ENCODE measurements at regions not wholly inside any gene's neighbourhood (a gene's known extent, or its start where the extent isn't known, plus 50 kb on each side); places are given as distances from the start of the nearest gene placed in this dataset.

- Mint-ChIP-seq H3K27ac (no peak overlapping the region), H3K4me3 (no peak overlapping the region), H3K27me3 (ENCODE audit: low read depth in 3 of 3) (peaks cover 0 to 4% (median 2%) of the 10 kb centered on the region in 3 donors), H3K9me3 (peaks cover 0 to 14% (median 3%) of the 10 kb centered on the region in 6 donors), H3K36me3 (no peaks in the 10 kb centered on the region), H3K4me1 (no peaks in the 10 kb centered on the region)
- no peak for DNase-seq
Observed at GRCh38 chr13:92938486-92939020, 288.1 kb upstream of the GPC6 start.

- Mint-ChIP-seq H3K27me3 (ENCODE audit: low read depth in 3 of 3) (peaks cover 0 to 2% (median 2%) of the 10 kb centered on the region in 3 donors), H3K27ac (no peak overlapping the region), H3K9me3 (peaks cover 2 to 18% (median 8%) of the 10 kb centered on the region in 6 donors), H3K36me3 (no peaks in the 10 kb centered on the region), H3K4me1 (no peaks in the 10 kb centered on the region), H3K4me3 (no peak overlapping the region)
- no peak for DNase-seq
Observed at GRCh38 chr13:92941167-92941566, 285.4 kb upstream of the GPC6 start.

- no peaks in the 10 kb centered on the region for H3K4me1 Mint-ChIP-seq
- peaks cover 7 to 33% (median 18%) of the 10 kb centered on the region in 6 donors for H3K9me3 Mint-ChIP-seq
- peaks cover 0 to 2% (median 2%) of the 10 kb centered on the region in 3 donors for H3K27me3 Mint-ChIP-seq (ENCODE audit: low read depth in 3 of 3)
- H3K4me3 Mint-ChIP-seq, result no peak overlapping the region
- H3K27ac Mint-ChIP-seq, result no peak overlapping the region
- no peaks in the 10 kb centered on the region for H3K36me3 Mint-ChIP-seq
- no peak for DNase-seq
Observed at GRCh38 chr13:92947770-92948434, 278.7 kb upstream of the GPC6 start.

GRCh38 chr13:92950771-92951170 is 275.8 kb upstream of the GPC6 start:
- Mint-ChIP-seq H3K27me3 (ENCODE audit: low read depth in 3 of 3) (peaks cover 0 to 2% (median 2%) of the 10 kb centered on the region in 3 donors), H3K4me3 (no peak overlapping the region), H3K36me3 (no peaks in the 10 kb centered on the region), H3K27ac (no peak overlapping the region), H3K9me3 (peaks cover 3 to 37% (median 14%) of the 10 kb centered on the region in 6 donors), H3K4me1 (no peaks in the 10 kb centered on the region)
- DNase-seq, result no peak

- H3K27ac Mint-ChIP-seq, result no peak overlapping the region
- no peak for DNase-seq
- H3K36me3 Mint-ChIP-seq, result no peaks in the 10 kb centered on the region
- H3K9me3 Mint-ChIP-seq, result peaks cover 3 to 37% (median 13%) of the 10 kb centered on the region in 6 donors
- H3K4me3 Mint-ChIP-seq, result no peak overlapping the region
- H3K4me1 Mint-ChIP-seq, result no peaks in the 10 kb centered on the region
- peaks cover 0 to 2% (median 2%) of the 10 kb centered on the region in 3 donors for H3K27me3 Mint-ChIP-seq (ENCODE audit: low read depth in 3 of 3)
Observed at GRCh38 chr13:92951273-92951890, 275.2 kb upstream of the GPC6 start.

GRCh38 chr13:92952161-92952560 is 274.4 kb upstream of the GPC6 start:
- Mint-ChIP-seq H3K9me3 (peaks cover 3 to 38% (median 18%) of the 10 kb centered on the region in 6 donors), H3K36me3 (no peaks in the 10 kb centered on the region), H3K4me1 (no peaks in the 10 kb centered on the region), H3K4me3 (no peak overlapping the region), H3K27me3 (ENCODE audit: low read depth in 3 of 3) (peaks cover 0 to 3% (median 2%) of the 10 kb centered on the region in 3 donors), H3K27ac (no peak overlapping the region)
- no peak for DNase-seq

GRCh38 chr13:92954746-92955145 is 271.9 kb upstream of the GPC6 start:
- Mint-ChIP-seq H3K36me3 (no peaks in the 10 kb centered on the region), H3K9me3 (peaks cover 11 to 50% (median 21%) of the 10 kb centered on the region in 6 donors), H3K27me3 (ENCODE audit: low read depth in 3 of 3) (peaks cover 2 to 3% (median 2%) of the 10 kb centered on the region in 3 donors), H3K27ac (no peak overlapping the region), H3K4me3 (no peak overlapping the region), H3K4me1 (no peaks in the 10 kb centered on the region)
- no peak for DNase-seq

GRCh38 chr13:92959790-92960189 is 266.8 kb upstream of the GPC6 start:
- no peaks in the 10 kb centered on the region for H3K4me1 Mint-ChIP-seq
- peaks cover 2 to 4% (median 3%) of the 10 kb centered on the region in 3 donors for H3K27me3 Mint-ChIP-seq (ENCODE audit: low read depth in 3 of 3)
- H3K36me3 Mint-ChIP-seq, result no peaks in the 10 kb centered on the region
- no peak for DNase-seq
- no peak overlapping the region for H3K27ac Mint-ChIP-seq
- peaks cover 14 to 41% (median 25%) of the 10 kb centered on the region in 6 donors for H3K9me3 Mint-ChIP-seq
- no peak overlapping the region for H3K4me3 Mint-ChIP-seq

GRCh38 chr13:92963029-92963428 is 263.6 kb upstream of the GPC6 start:
- Mint-ChIP-seq H3K27ac (no peak overlapping the region), H3K9me3 (peaks cover 11 to 37% (median 19%) of the 10 kb centered on the region in 6 donors), H3K4me1 (no peaks in the 10 kb centered on the region)

GRCh38 chr13:92966341-92966740 is 260.3 kb upstream of the GPC6 start:
- H3K9me3 Mint-ChIP-seq, result peaks cover 8 to 32% (median 15%) of the 10 kb centered on the region in 6 donors
- H3K4me3 Mint-ChIP-seq, result no peak overlapping the region
- H3K27ac Mint-ChIP-seq, result no peak overlapping the region
- no peaks in the 10 kb centered on the region for H3K36me3 Mint-ChIP-seq
- peaks cover 0 to 1% (median 0%) of the 10 kb centered on the region in 3 donors for H3K27me3 Mint-ChIP-seq (ENCODE audit: low read depth in 3 of 3)
- no peak for DNase-seq
- H3K4me1 Mint-ChIP-seq, result no peaks in the 10 kb centered on the region

More at GRCh38 chr13:92963029-92963428, 263.6 kb upstream of the GPC6 start:
- Mint-ChIP-seq H3K36me3 (no peaks in the 10 kb centered on the region), H3K4me3 (no peak overlapping the region), H3K27me3 (ENCODE audit: low read depth in 3 of 3) (peaks cover 0 to 3% (median 3%) of the 10 kb centered on the region in 3 donors)
- no peak for DNase-seq

GRCh38 chr13:92966900-92967299 is 259.7 kb upstream of the GPC6 start:
- Mint-ChIP-seq H3K4me1 (no peaks in the 10 kb centered on the region), H3K27ac (no peak overlapping the region), H3K27me3 (ENCODE audit: low read depth in 3 of 3) (no peaks in the 10 kb centered on the region), H3K36me3 (no peaks in the 10 kb centered on the region), H3K4me3 (no peak overlapping the region), H3K9me3 (peaks cover 6 to 29% (median 13%) of the 10 kb centered on the region in 6 donors)
- DNase-seq, result no peak

GRCh38 chr13:92967923-92968322 is 258.7 kb upstream of the GPC6 start:
- peaks cover 2 to 23% (median 14%) of the 10 kb centered on the region in 6 donors for H3K9me3 Mint-ChIP-seq
- no peak overlapping the region for H3K4me3 Mint-ChIP-seq
- no peaks in the 10 kb centered on the region for H3K4me1 Mint-ChIP-seq
- H3K27me3 Mint-ChIP-seq (ENCODE audit: low read depth in 3 of 3), result no peaks in the 10 kb centered on the region
- DNase-seq, result no peak
- H3K27ac Mint-ChIP-seq, result no peak overlapping the region
- no peaks in the 10 kb centered on the region for H3K36me3 Mint-ChIP-seq

- Mint-ChIP-seq H3K4me3 (no peak overlapping the region), H3K4me1 (no peaks in the 10 kb centered on the region), H3K27me3 (ENCODE audit: low read depth in 3 of 3) (no peaks in the 10 kb centered on the region), H3K9me3 (peaks cover 4 to 26% (median 6%) of the 10 kb centered on the region in 6 donors), H3K36me3 (no peaks in the 10 kb centered on the region), H3K27ac (no peak overlapping the region)
- DNase-seq, result no peak
Observed at GRCh38 chr13:92972751-92973150, 253.9 kb upstream of the GPC6 start.

- Mint-ChIP-seq H3K4me1 (no peaks in the 10 kb centered on the region), H3K4me3 (no peak overlapping the region)
Observed at GRCh38 chr13:92974905-92975429, 251.6 kb upstream of the GPC6 start.

More at GRCh38 chr13:92974905-92975429, 251.6 kb upstream of the GPC6 start:
- Mint-ChIP-seq H3K36me3 (no peaks in the 10 kb centered on the region), H3K9me3 (peaks cover 4 to 28% (median 8%) of the 10 kb centered on the region in 6 donors), H3K27me3 (ENCODE audit: low read depth in 3 of 3) (no peaks in the 10 kb centered on the region), H3K27ac (no peak overlapping the region)
- no peak for DNase-seq

All from immature natural killer cell (primary cell).